ENCODE measurements at regions not wholly inside any gene's neighbourhood (a gene's known extent, or its start where the extent isn't known, plus 50 kb on each side); places are given as distances from the start of the nearest gene placed in this dataset.

DNA sequence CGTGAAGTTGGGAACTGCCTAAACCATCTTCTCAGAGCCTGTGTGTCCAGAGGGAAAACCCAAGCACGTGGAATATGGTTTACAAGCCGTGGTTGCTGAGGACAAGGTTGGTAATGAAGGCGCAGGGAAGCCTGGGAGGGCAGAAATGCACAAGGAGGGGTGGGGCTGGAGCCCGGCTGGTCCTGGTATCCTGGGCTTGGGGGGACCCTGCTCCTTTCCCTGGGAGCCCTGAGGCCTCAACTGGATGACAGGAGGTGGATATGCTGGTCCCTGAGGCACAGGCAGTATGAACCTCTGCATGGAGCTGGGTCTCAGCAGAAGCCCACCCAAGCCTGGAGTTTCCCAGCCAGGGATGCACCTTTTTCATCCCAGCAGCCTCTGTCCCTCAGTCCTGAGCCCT, 80.3 kb upstream of the RET start:
- no peak overlapping the region for H3K27ac ChIP-seq
- no peak for TF ChIP-seq CTCF (conservative IDR thresholded peaks at IDR 0.05)

DNA sequence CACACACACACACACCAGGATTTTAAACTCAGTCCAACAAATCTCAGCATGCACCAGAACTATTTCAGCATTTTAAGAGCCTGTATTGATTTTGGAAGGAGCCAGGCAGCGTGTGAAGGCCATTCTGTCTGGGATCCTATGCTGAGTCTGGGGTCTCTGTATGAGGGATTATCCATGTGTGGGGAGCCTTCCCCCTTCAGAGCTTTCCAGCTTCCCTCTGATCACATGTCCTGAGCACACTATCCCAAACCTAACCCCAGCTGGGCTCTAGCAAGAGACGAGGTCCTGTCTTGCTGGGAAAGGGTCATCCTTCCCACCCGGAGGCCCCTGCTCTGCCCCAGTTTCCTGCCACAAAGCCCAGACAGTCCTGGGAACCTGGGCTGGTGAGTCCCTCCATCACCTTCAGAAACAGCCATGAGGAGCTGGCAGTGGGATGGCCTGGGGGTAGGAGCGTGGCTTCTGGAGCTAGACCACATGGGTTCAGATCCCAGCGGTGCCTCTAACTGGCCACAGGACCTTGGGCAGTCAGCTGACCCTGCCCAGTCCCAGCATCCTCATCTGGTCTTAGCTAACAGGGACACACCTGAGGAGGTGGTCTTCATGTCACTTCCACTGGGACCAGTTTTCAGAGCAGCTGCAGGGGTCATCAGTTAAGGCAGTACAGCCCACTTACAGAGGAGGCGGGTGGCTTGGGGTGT, 79.6 kb upstream of the RET start:
- no peak overlapping the region for H3K27ac ChIP-seq

GRCh38 chr10:42997849-42998165, 79.1 kb upstream of the RET start:
- no peak for TF ChIP-seq CTCF (conservative IDR thresholded peaks at IDR 0.05)
- no peak overlapping the region for H3K27ac ChIP-seq

More for the DNA sequence above, 79.6 kb upstream of the RET start:
- no peak for TF ChIP-seq CTCF (conservative IDR thresholded peaks at IDR 0.05)

DNA sequence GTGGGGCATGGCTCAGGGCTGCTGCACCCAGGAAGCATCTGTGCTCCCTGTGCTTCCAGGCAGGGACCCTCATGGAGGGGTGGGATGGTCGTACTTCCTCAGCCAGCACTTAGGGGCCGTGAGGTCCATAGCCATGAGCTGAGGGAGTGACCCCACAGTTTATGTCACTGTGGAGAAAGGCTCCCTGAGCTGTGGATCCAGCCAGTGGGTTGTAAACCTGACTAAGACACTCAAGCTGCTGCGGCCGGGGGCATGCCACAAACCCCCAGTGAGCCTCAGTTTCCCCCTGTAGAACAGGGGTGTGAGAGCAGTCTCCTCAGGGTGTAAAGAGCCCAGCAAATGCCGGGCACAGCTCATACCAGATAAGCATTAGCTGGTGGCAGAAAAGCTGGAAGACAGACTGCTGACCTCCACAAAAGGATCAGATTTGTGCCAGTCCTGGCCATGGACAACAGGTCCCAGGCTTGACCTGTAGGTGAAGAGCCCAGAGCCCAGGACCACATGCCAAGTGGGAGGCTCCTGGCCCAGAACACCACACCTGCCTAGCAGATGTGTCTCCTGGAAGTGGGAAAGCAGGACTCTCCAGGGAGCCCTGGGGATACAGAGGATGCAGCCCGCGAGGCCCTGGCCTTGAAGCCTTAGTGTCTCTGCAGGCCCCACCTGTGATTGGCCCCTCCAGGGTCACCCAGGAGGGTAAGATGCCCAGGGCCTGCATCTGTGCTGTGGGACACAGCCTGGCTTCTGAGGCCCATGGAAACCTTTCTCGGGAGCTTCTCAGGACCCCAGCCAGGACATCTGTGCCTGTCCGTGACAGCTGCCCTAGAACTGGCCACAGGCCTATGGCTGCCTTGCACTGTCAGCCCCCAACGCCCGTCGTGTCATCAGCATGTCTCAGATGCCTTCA, 78.1 kb upstream of the RET start:
- TF ChIP-seq CTCF (conservative IDR thresholded peaks at IDR 0.05) = no peak
- no peak overlapping the region for H3K27ac ChIP-seq

DNA sequence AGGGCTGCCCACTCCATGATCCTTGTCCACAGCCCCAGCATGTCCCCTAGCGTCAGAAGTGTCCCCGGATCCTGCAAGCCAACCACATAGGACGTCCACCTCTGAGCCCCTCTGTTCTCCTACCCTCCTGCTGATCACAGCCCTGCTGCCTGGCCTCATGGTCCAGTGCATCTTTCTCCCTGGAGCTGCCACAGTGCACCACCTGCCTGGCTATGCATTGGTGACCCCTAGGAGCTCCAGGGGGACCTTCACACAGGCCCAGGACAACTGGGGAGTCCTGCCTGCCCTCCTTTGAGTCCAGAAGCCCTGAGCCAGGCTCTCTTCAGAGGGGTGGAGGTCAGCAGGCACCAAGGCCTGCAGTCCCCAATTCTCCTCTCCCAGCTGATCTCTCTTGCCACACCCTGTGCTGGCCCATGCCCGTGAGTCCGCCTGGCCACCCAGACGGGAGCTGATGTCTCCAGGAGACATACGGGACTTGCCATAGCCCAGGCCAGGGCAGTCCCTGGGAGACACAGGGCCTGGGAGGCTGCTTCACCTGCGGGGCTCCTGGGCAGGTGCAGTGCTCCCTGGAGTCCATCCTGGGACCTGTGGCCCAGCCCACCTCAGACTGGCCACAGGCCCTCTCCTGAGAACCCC, 77.4 kb upstream of the RET start:
- no peak for TF ChIP-seq CTCF (conservative IDR thresholded peaks at IDR 0.05)
- no peak overlapping the region for H3K27ac ChIP-seq

DNA sequence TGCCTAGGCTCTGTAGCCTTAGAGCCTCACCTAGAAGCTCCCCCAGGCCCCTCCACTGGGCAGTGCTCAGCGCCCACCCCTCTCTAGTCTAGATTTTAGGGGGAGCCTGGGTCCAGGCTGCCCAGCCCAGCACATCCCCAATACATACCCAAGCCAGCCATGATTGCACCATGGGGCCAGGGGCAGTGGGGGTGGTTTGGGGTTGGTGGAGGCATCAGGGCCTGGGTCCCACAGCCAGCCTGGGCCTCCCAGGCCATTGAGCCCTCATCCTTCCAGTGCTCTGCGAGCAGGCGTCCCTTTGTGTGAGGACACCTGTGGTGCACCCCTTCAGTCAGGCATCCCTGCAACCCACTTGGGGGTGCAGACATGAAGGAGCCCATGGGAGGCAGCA, 76.9 kb upstream of the RET start:
- H3K27ac ChIP-seq = no peak overlapping the region
- TF ChIP-seq CTCF (conservative IDR thresholded peaks at IDR 0.05) = no peak

DNA sequence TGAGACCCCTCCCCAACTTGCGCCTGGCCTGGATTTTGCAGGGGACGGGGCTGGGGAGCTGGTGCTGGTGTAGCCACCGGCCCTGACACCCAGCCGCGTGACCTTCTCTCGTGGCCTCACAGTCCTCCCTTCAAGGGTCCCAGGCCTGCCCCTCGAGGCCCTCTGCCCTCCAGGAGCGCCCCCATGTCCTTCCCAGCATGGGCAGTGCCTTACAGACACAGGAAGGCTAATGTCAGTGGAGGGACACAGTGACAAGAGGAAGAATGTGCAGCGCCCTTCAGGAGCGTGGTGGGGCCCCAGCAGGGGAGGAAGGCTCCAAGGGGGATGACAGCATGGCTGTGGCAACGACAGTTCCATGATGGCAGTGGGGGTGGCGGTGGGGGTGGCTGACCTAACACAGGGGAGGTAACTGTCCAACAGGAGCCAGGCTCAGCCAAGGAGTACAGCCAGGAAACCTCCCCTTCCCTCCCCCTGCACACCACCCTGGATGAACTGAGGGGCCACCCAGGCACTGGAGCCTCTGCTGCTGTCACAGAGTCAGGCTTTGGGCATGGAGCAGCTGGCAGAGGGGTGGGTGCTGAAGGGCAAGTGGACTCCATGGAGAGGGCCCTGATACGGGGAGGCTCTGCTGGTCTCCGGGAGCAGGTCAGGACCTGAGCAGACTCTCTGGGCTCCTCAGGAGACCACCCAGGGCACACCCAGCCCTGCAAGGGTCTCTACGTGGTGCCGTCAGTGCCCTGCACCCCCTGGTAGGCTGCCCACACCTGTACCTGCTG, 76.0 kb upstream of the RET start:
- no peak overlapping the region for H3K27ac ChIP-seq
- no peak for TF ChIP-seq CTCF (conservative IDR thresholded peaks at IDR 0.05)
